Stomach (tissue), 4 donors: ENCODE measurements at regions not wholly inside any gene's neighbourhood (a gene's known extent, or its start where the extent isn't known, plus 50 kb on each side); places are given as distances from the start of the nearest gene placed in this dataset.

Source experiments
- POLR2AphosphoS5 ChIP-seq, 3 donors: sonication (generic); formaldehyde crosslinking; IDR thresholded peaks; one replicate each; pipeline ENCODE4 v1.6.1; 2016; ENCODE audit warnings: antibody characterized with exemption in 3 of 3
- TF ChIP-seq, protein P1 (sequence below), 7 experiments: fragments of 450-650 bp in 4 of 7; fragments of 200-600 bp in 3 of 7; sonication (generic) in 3 of 7; IDR thresholded peaks; one replicate each; pipeline ENCODE4 v1.5.1; 2016 to 2019; ENCODE audit warnings: antibody characterized with exemption in 7 of 7, control low read depth in 2 of 7, mild to moderate bottlenecking in 1 of 7

DNA sequence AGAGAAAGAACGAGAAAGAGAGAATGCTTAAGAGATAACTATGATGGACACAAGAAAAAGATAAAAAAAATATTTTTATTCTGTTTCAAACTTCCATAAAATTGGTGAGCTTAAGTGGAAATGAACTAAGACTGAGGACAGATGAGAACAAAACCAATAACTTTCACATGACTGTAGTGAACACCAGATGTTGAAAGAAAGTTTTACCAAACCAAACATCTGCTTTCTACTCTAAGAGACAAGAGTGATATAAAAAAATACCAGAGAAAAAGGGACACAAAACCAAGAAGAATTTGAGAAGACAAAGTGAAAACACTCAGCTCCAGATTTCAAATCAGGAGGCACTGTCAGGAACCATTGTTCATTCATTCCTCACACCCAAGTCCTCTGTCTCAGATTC lies 147.9 kb downstream of the IMPG2 start:
- TF ChIP-seq, protein P1, sequence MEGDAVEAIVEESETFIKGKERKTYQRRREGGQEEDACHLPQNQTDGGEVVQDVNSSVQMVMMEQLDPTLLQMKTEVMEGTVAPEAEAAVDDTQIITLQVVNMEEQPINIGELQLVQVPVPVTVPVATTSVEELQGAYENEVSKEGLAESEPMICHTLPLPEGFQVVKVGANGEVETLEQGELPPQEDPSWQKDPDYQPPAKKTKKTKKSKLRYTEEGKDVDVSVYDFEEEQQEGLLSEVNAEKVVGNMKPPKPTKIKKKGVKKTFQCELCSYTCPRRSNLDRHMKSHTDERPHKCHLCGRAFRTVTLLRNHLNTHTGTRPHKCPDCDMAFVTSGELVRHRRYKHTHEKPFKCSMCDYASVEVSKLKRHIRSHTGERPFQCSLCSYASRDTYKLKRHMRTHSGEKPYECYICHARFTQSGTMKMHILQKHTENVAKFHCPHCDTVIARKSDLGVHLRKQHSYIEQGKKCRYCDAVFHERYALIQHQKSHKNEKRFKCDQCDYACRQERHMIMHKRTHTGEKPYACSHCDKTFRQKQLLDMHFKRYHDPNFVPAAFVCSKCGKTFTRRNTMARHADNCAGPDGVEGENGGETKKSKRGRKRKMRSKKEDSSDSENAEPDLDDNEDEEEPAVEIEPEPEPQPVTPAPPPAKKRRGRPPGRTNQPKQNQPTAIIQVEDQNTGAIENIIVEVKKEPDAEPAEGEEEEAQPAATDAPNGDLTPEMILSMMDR (IDR thresholded peaks at IDR 0.05) = no peak
- no peak for TF ChIP-seq POLR2AphosphoS5 (IDR thresholded peaks at IDR 0.05)
